ENCODE measurements at regions not wholly inside any gene's neighbourhood (a gene's known extent, or its start where the extent isn't known, plus 50 kb on each side); places are given as distances from the start of the nearest gene placed in this dataset.

DNA sequence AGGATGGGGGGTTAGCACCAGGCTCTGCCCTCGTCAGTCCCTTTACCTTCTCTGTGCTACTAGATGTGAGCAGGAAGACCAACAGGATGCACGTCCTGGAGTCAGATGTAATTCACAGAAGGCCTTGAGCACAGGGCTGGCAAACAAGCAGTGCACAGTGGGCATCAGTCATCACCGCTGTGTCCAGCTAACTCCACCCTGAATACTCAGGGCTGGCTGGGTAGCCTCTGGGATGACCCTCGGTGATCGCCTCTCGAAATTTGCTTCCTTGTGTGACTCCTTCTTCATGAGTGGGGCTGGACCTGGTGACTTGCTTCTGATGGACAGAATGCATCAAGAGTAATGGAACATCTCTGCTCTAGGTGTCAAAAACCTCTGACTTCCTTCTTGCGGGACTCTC is 92.2 kb upstream of the TMPRSS2 start:
- DNase-seq (ENCODE audit: insufficient read length, low spot score, missing footprints), result no peak
- Histone ChIP-seq H3K27me3 (ENCODE audit: insufficient read depth, low read length) (no peaks in the 10 kb centered on the region), H3K79me2 (ENCODE audit: insufficient read depth, low read length) (no peaks in the 10 kb centered on the region), H3K27ac (ENCODE audit: low read depth, low read length) (no peak overlapping the region), H3K36me3 (ENCODE audit: insufficient read depth, low read length) (no peaks in the 10 kb centered on the region), H3K4me2 (ENCODE audit: insufficient read depth, low read length) (no peak overlapping the region), H4K20me1 (ENCODE audit: insufficient read depth, low read length) (no peaks in the 10 kb centered on the region), H3K4me1 (ENCODE audit: insufficient read depth, low read length) (peaks cover 4% of the 10 kb centered on the region), H3K4me3 (ENCODE audit: insufficient read depth, low read length) (no peak overlapping the region), H2AFZ (ENCODE audit: low read length) (no peak overlapping the region), H3K9me3 (ENCODE audit: low read depth, low read length) (no peaks in the 10 kb centered on the region)
- TF ChIP-seq, protein P1, sequence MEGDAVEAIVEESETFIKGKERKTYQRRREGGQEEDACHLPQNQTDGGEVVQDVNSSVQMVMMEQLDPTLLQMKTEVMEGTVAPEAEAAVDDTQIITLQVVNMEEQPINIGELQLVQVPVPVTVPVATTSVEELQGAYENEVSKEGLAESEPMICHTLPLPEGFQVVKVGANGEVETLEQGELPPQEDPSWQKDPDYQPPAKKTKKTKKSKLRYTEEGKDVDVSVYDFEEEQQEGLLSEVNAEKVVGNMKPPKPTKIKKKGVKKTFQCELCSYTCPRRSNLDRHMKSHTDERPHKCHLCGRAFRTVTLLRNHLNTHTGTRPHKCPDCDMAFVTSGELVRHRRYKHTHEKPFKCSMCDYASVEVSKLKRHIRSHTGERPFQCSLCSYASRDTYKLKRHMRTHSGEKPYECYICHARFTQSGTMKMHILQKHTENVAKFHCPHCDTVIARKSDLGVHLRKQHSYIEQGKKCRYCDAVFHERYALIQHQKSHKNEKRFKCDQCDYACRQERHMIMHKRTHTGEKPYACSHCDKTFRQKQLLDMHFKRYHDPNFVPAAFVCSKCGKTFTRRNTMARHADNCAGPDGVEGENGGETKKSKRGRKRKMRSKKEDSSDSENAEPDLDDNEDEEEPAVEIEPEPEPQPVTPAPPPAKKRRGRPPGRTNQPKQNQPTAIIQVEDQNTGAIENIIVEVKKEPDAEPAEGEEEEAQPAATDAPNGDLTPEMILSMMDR (IDR thresholded peaks at IDR 0.05; ENCODE audit: extremely low read depth, low read depth, low read length), result no peak

DNA sequence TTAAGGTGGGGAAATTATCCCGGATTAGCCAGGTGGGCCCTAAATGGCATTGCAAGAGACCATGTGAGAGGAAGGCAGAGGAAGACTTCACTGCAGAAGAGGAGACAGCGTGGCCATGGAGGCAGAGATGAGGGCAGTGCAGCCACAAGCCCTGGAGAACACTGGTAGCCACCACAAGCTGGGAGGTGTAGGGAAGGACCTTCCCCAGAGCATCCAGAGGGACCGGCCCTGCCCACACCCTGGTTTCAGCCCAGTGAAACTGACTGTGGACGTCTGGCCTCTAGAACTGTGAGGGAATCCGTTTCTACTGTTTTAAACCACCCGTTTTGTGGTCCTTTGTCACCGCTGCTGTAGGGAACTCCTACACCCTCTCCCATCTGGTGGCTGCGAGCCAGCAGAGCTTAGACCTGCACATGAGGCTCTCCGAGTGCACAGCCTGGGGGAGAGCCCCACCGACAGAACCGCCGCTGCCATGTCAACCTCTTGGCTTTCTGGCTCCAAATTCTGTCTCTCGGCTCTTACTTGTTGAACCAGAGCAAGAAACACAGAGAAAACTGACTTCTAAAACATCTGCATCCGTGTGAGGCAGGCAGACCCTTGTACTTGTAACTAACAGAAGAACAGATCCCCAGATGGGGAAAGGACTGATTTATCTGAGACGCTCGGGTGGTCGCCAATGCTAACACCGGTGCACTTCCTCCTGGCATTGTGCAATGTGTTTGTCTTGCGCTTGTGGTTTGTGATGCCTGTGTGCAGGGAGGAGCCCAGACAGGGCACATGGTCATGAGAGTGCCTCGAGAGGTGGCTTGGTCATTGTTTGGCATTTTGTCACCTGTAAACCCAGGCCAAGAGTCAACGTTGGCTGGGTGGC is 90.8 kb upstream of the TMPRSS2 start:
- no peak for DNase-seq (ENCODE audit: insufficient read length, low spot score, missing footprints)
- no peak overlapping the region for H3K27ac ChIP-seq (ENCODE audit: low read depth, low read length)
- no peaks in the 10 kb centered on the region for H3K9me3 ChIP-seq (ENCODE audit: low read depth, low read length)
- H4K20me1 ChIP-seq (ENCODE audit: insufficient read depth, low read length), result no peaks in the 10 kb centered on the region
- peaks cover 6% of the 10 kb centered on the region for H3K27me3 ChIP-seq (ENCODE audit: insufficient read depth, low read length)
- TF ChIP-seq, protein P1 (IDR thresholded peaks at IDR 0.05; ENCODE audit: extremely low read depth, low read depth, low read length), result no peak
- no peak overlapping the region for H3K4me3 ChIP-seq (ENCODE audit: insufficient read depth, low read length)
- H3K4me1 ChIP-seq (ENCODE audit: insufficient read depth, low read length), result peaks cover 4% of the 10 kb centered on the region
- no peaks in the 10 kb centered on the region for H3K79me2 ChIP-seq (ENCODE audit: insufficient read depth, low read length)
- H2AFZ ChIP-seq (ENCODE audit: low read length), result no peak overlapping the region
- H3K36me3 ChIP-seq (ENCODE audit: insufficient read depth, low read length), result no peaks in the 10 kb centered on the region
- H3K4me2 ChIP-seq (ENCODE audit: insufficient read depth, low read length), result no peak overlapping the region

DNA sequence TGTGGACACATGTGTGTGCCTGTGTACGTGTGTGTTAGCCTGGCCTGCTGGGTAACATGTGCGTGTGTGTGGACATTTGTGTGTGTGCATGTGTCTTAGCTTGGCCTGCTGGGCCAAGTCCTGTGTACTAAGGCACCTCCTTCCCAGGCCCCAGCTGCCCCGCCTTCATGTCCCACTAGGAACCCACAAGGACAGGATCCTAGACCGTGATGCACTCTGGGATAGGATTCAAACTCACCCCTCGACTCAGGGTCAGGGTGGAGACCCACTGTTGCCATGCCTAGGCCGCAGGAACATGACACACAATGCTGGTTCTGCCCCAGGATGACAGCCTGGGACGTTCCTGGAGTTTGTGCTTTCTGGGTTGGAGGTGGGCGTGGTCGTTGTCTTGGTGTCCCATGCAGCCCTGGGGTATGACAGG is 89.9 kb upstream of the TMPRSS2 start:
- no peak overlapping the region for H3K4me2 ChIP-seq (ENCODE audit: insufficient read depth, low read length)
- H3K9me3 ChIP-seq (ENCODE audit: low read depth, low read length), result no peaks in the 10 kb centered on the region
- TF ChIP-seq, protein P1 (IDR thresholded peaks at IDR 0.05; ENCODE audit: extremely low read depth, low read depth, low read length), result no peak
- H3K27ac ChIP-seq (ENCODE audit: low read depth, low read length), result no peak overlapping the region
- no peaks in the 10 kb centered on the region for H3K36me3 ChIP-seq (ENCODE audit: insufficient read depth, low read length)
- no peaks in the 10 kb centered on the region for H3K79me2 ChIP-seq (ENCODE audit: insufficient read depth, low read length)
- DNase-seq (ENCODE audit: insufficient read length, low spot score, missing footprints), result no peak
- H4K20me1 ChIP-seq (ENCODE audit: insufficient read depth, low read length), result no peaks in the 10 kb centered on the region
- no peak overlapping the region for H2AFZ ChIP-seq (ENCODE audit: low read length)
- peaks cover 11% of the 10 kb centered on the region for H3K27me3 ChIP-seq (ENCODE audit: insufficient read depth, low read length)
- H3K4me1 ChIP-seq (ENCODE audit: insufficient read depth, low read length), result peaks cover 4% of the 10 kb centered on the region
- H3K4me3 ChIP-seq (ENCODE audit: insufficient read depth, low read length), result no peak overlapping the region

DNA sequence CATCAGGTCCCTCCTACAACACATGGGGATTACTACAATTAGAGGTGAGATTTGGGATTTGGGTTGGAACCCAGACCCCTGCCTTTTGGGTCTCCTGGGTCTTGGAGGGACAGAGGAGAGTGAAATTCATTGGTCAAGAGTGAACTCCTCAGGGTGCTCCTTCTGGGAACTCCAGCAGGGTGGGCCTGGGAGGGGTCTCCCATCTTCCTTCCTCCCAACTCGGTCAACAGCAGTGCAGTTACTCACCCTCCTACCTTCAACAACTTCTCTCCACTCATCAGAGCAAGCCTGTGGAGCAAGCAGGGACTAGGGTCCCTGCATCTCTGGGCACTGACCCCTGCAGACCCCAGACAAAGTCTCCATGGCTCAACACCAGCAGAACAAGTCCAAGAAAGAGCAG is 89.3 kb upstream of the TMPRSS2 start:
- no peak overlapping the region for H3K4me2 ChIP-seq (ENCODE audit: insufficient read depth, low read length)
- no peak for DNase-seq (ENCODE audit: insufficient read length, low spot score, missing footprints)
- peaks cover 4% of the 10 kb centered on the region for H3K4me1 ChIP-seq (ENCODE audit: insufficient read depth, low read length)
- no peak overlapping the region for H3K27ac ChIP-seq (ENCODE audit: low read depth, low read length)
- no peaks in the 10 kb centered on the region for H3K79me2 ChIP-seq (ENCODE audit: insufficient read depth, low read length)
- peaks cover 11% of the 10 kb centered on the region for H3K27me3 ChIP-seq (ENCODE audit: insufficient read depth, low read length)
- H3K9me3 ChIP-seq (ENCODE audit: low read depth, low read length), result no peaks in the 10 kb centered on the region
- TF ChIP-seq, protein P1 (IDR thresholded peaks at IDR 0.05; ENCODE audit: extremely low read depth, low read depth, low read length), result no peak
- H2AFZ ChIP-seq (ENCODE audit: low read length), result no peak overlapping the region
- no peaks in the 10 kb centered on the region for H4K20me1 ChIP-seq (ENCODE audit: insufficient read depth, low read length)
- no peaks in the 10 kb centered on the region for H3K36me3 ChIP-seq (ENCODE audit: insufficient read depth, low read length)
- no peak overlapping the region for H3K4me3 ChIP-seq (ENCODE audit: insufficient read depth, low read length)
